GM18858 (cell line): ENCODE measurements at regions not wholly inside any gene's neighbourhood (a gene's known extent, or its start where the extent isn't known, plus 50 kb on each side); places are given as distances from the start of the nearest gene placed in this dataset.
"Not testable (repeated sequence)": the region's sequence is repeated elsewhere in the genome, so short reads cannot be mapped to it uniquely, and the experiment has no call there.

Experiments used
- ATAC-seq: cut with Tn5 transposase; IDR thresholded peaks from one replicate; pipeline ENCODE4 v1.9.1; 2021; ENCODE audit not compliant: unreplicated experiment

GRCh38 chr15:75100679-75101078 is 77.3 kb downstream of the PPCDC start:
- no peak for ATAC-seq

DNA sequence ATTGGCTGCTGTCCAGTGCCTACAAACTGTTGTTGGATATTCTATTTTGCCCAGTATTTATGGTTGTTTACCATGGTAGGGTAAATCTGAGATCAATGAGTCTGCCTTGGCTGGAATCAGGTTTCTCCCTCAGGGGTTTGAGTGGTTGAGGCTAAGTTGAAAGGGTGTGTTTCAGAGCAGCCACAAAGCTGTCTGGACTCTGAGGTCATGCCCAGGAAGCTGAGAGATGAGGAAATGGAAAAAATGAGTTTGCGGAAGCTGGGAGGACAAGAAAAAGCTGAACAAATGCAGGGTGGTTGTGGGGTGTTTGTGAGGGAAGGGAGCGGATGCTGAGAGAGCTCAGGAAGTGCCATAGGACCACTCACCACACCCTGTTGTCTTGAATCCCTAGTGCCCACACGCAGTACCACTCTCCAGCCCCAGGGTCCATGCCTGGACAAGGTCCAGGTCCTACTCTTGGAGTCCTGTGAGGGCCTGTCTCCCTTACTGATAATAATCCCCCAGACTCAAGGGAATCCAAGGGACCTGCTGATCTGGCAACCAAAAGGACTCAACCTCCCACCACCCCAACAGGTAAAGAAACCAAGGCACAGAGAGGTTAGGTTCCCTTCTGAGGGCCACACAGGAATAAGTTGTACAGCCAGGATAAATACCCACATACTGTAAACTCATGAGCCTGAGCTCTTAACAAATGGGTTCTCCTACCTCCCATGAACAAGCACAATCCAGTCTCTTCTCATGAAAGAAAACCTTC is 81.6 kb downstream of the PPCDC start:
- ATAC-seq, result no peak

- ATAC-seq, result no peak
Observed at GRCh38 chr15:75107516-75107907, 84.1 kb downstream of the PPCDC start.

- ATAC-seq, result no peak
Observed at GRCh38 chr15:75107908-75108838, 84.8 kb downstream of the PPCDC start.

GRCh38 chr15:75109021-75109735 is 85.8 kb downstream of the PPCDC start:
- no peak for ATAC-seq

- ATAC-seq, result no peak
Observed at GRCh38 chr15:75109736-75110130, 86.3 kb downstream of the PPCDC start.

- ATAC-seq, result no peak
Observed at GRCh38 chr15:75112278-75112847, 89.0 kb downstream of the PPCDC start.

DNA sequence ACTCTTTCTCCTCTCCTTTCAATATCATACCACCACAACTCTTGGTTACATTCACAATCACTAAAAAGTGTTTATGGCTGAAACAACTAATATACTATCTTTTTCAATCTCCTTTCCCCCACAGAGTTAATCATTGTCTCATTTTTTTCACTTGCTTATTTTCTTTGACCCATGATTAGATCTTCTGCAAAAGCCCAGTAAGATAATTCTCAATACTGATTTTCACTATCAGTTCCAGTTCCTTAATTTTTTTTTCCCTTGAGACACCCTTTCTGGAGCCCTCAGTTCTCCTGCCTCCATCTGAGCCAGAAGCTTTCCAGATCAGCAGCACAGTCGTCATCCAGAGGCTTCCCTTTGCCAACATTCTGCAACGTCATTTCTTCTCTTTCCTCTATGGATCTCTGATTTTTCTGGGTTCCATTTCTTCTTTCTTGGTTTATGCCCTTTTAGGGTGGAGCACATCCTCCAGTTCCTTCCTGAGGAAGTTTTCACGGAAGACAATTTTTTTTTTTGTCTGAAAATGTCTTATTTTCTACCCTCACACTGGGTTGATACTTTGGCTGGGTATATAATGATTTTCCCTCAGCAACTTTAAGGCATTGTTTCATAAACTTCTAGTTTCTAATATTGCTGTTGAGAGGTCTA is 88.7 kb upstream of the C15orf39 start:
- ATAC-seq, result peak; percentile 45

DNA sequence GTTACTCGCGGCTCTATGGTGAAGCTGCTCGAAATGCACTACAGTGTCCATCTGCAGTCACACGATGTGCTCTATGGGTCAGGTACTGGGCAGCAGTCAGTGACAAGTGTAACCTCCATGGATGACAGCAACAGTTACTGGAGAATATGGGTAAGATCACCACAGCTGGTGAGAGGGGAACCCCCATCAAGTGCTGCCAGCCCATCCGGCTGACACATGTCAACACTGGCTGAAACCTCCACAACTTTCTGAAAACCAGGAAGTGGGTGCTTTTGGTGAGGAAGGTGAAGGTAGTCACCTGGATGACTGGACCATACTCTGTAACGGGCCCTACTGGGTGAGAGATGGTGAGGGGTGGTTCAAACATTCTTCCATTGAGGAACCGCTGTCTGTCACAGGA is 87.4 kb upstream of the C15orf39 start:
- ATAC-seq, result no peak

GRCh38 chr15:75114796-75115195 is 86.9 kb upstream of the C15orf39 start:
- ATAC-seq, result no peak

DNA sequence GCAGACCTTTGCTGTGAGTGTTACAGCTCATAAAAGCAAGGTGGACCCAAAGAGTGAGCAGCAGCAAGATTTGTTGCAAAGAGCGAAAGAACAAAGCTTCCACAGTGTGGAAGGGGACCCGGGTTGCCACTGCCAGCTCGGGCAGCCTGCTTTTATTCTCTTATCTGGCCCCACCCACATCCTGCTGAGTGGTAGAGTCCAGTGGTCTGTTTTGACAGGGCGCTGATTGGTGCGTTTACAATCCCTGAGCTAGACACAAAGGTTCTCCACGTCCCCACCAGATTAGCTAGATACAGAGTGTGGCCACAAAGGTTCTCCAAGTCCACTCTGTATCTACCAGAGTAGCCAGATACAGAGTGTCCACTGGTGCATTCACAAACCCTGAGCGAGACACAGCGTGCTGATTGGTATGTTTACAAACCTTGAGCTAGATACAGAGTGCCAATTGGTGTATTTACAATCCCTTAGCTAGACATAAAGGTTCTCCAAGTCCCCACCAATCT is 86.2 kb upstream of the C15orf39 start:
- not testable (repeated sequence) for ATAC-seq

- not testable (repeated sequence) for ATAC-seq
Observed at GRCh38 chr15:75116143-75116542, 85.5 kb upstream of the C15orf39 start.

GRCh38 chr15:75117993-75118392 is 83.7 kb upstream of the C15orf39 start:
- no peak for ATAC-seq

- not testable (repeated sequence) for ATAC-seq
Observed at GRCh38 chr15:75119312-75119711, 82.4 kb upstream of the C15orf39 start.

DNA sequence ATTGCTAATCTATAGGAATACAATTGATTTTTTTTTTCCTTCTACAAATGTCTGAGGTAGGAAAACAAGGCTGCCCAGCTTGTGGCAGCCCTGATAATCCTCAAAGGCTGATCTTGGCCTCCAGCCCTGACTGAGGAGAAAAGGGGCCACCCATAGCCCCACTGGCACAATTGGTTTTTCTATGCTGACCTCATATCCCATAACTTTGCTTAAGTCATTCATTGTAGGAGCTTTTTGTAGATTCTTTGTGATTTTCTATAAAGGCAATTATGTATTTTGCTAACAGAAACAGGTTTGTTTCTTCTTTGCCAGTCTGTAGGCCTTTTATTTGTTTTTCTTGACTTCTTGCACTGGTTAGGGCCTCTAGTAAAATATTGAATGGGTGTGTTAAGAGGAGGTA is 80.2 kb upstream of the C15orf39 start:
- ATAC-seq, result no peak

GRCh38 chr15:75123395-75123794 is 78.3 kb upstream of the C15orf39 start:
- no peak for ATAC-seq

- not testable (repeated sequence) for ATAC-seq
Observed at GRCh38 chr15:75124278-75124677, 77.4 kb upstream of the C15orf39 start.

- ATAC-seq, result no peak
Observed at GRCh38 chr15:75125935-75126334, 75.7 kb upstream of the C15orf39 start.

GRCh38 chr15:75126864-75127580 is 74.7 kb upstream of the C15orf39 start:
- ATAC-seq, result no peak

- ATAC-seq, result no peak
Observed at GRCh38 chr15:75129788-75130187, 71.9 kb upstream of the C15orf39 start.
